Neural cell (in vitro differentiated cells): ENCODE measurements at regions not wholly inside any gene's neighbourhood (a gene's known extent, or its start where the extent isn't known, plus 50 kb on each side); places are given as distances from the start of the nearest gene placed in this dataset.

Experiments
- H2AFZ ChIP-seq: fragments of 200-600, 300-800 bp; sonication (generic), shearing (Covaris generic); 2 replicates; pipeline ENCODE4 v1.6.0; 2014; ENCODE audit warnings: low read depth, mild to moderate bottlenecking, antibody characterized with exemption, low read length, moderate library complexity
- H3F3A ChIP-seq: fragments of 200-600 bp; shearing (Covaris generic); 2 replicates; pipeline ENCODE4 v1.6.1; 2016; ENCODE audit warnings: mild to moderate bottlenecking, moderate library complexity, mixed read lengths, antibody characterized with exemption, low read length; ENCODE audit not compliant: insufficient read depth, poor library complexity, severe bottlenecking
- H3K27ac ChIP-seq: fragments of 200-600, 300-800 bp; sonication (generic), shearing (Covaris generic); 2 replicates; pipeline ENCODE4 v1.5.1; 2014; ENCODE audit warnings: mild to moderate bottlenecking, low read length, moderate library complexity
- H3K27me3 ChIP-seq: fragments of 300-800, 200-600 bp; sonication (generic), shearing (Covaris generic); 2 replicates; pipeline ENCODE4 v1.6.0; 2014; ENCODE audit warnings: mild to moderate bottlenecking, low read depth, low read length, moderate library complexity; ENCODE audit not compliant: insufficient read depth
- H3K36me3 ChIP-seq: fragments of 300-800, 200-600 bp; sonication (generic), shearing (Covaris generic); 2 replicates; pipeline ENCODE4 v1.5.1; 2014; ENCODE audit warnings: mild to moderate bottlenecking, antibody characterized with exemption, low read length, moderate library complexity; ENCODE audit not compliant: insufficient read depth
- H3K4me2 ChIP-seq: fragments of 300-800, 200-600 bp; sonication (generic), shearing (Covaris generic); 2 replicates; pipeline ENCODE4 v1.6.0; 2014; ENCODE audit warnings: mild to moderate bottlenecking, low read length
- H3K4me3 ChIP-seq: fragments of 300-800, 200-600 bp; sonication (generic), shearing (Covaris generic); 2 replicates; pipeline ENCODE4 v1.5.1; 2014; ENCODE audit warnings: mild to moderate bottlenecking, low read length, moderate library complexity
- H3K79me2 ChIP-seq: fragments of 200-600 bp; shearing (Covaris generic); replicated peaks from 2 replicates; pipeline ENCODE4 v1.6.0; 2014; ENCODE audit warnings: mild to moderate bottlenecking, low read length, moderate library complexity; ENCODE audit not compliant: insufficient read depth
- H3K9ac ChIP-seq: fragments of 300-800, 200-600 bp; sonication (generic), shearing (Covaris generic); 2 replicates; pipeline ENCODE4 v1.6.1; 2016; ENCODE audit warnings: mild to moderate bottlenecking, low read length, mixed read lengths
- H3K9me2 ChIP-seq: fragments of 200-600 bp; shearing (Covaris generic); 2 replicates; pipeline ENCODE4 v1.6.1; 2016; ENCODE audit warnings: mild to moderate bottlenecking, low read length, mixed read lengths; ENCODE audit not compliant: insufficient read depth
- H3K9me3 ChIP-seq: fragments of 200-600, 300-800 bp; sonication (generic), shearing (Covaris generic); 2 replicates; pipeline ENCODE4 v1.6.1; 2016; ENCODE audit warnings: mild to moderate bottlenecking, mixed run types, low read length, moderate library complexity, mixed read lengths
- H4K20me1 ChIP-seq: fragments of 200-600 bp; shearing (Covaris generic); 2 replicates; pipeline ENCODE4 v1.6.1; 2016; ENCODE audit warnings: mild to moderate bottlenecking, mixed run types; ENCODE audit not compliant: insufficient read depth
- CTCF ChIP-seq: fragments of 450-650 bp; IDR thresholded peaks from 2 replicates; pipeline ENCODE4 v1.5.1; 2014; ENCODE audit warnings: antibody characterized with exemption, mild to moderate bottlenecking, moderate library complexity; ENCODE audit not compliant: poor library complexity, severe bottlenecking
- EP300 ChIP-seq: fragments of 450-650 bp; conservative IDR thresholded peaks from 2 replicates; pipeline ENCODE4 v1.6.1; 2014; ENCODE audit warnings: antibody characterized with exemption, mild to moderate bottlenecking, moderate library complexity; ENCODE audit not compliant: poor library complexity, severe bottlenecking
- EZH2 ChIP-seq: fragments of 200-600, 300-800 bp; shearing (Covaris generic), sonication (generic); IDR thresholded peaks from 2 replicates; pipeline ENCODE4 v1.6.1; 2014; ENCODE audit warnings: antibody characterized with exemption, low read length, borderline replicate concordance, mild to moderate bottlenecking; ENCODE audit not compliant: insufficient read depth, poor library complexity, severe bottlenecking
- MXI1 ChIP-seq: fragments of 450-650 bp; conservative IDR thresholded peaks from 2 replicates; pipeline ENCODE4 v1.6.1; 2014; ENCODE audit warnings: antibody characterized with exemption, mild to moderate bottlenecking; ENCODE audit not compliant: poor library complexity, severe bottlenecking
- POLR2AphosphoS5 ChIP-seq: IDR thresholded peaks from 2 replicates; pipeline ENCODE4 v1.6.1; 2012
- RAD21 ChIP-seq: fragments of 450-650 bp; conservative IDR thresholded peaks from 2 replicates; pipeline ENCODE4 v1.6.1; 2014; ENCODE audit warnings: antibody characterized with exemption, mild to moderate bottlenecking, moderate library complexity
- SMC3 ChIP-seq: fragments of 450-650 bp; conservative IDR thresholded peaks from 2 replicates; pipeline ENCODE4 v1.6.1; 2014; ENCODE audit warnings: antibody characterized with exemption, mild to moderate bottlenecking, moderate library complexity; ENCODE audit not compliant: poor library complexity
- TAF1 ChIP-seq: IDR thresholded peaks from 2 replicates; pipeline ENCODE4 v1.6.1; 2012; ENCODE audit warnings: low read depth
- TF ChIP-seq, protein P1 (sequence below): IDR thresholded peaks from 2 replicates; pipeline ENCODE4 v1.6.1; 2012; ENCODE audit warnings: borderline replicate concordance

DNA sequence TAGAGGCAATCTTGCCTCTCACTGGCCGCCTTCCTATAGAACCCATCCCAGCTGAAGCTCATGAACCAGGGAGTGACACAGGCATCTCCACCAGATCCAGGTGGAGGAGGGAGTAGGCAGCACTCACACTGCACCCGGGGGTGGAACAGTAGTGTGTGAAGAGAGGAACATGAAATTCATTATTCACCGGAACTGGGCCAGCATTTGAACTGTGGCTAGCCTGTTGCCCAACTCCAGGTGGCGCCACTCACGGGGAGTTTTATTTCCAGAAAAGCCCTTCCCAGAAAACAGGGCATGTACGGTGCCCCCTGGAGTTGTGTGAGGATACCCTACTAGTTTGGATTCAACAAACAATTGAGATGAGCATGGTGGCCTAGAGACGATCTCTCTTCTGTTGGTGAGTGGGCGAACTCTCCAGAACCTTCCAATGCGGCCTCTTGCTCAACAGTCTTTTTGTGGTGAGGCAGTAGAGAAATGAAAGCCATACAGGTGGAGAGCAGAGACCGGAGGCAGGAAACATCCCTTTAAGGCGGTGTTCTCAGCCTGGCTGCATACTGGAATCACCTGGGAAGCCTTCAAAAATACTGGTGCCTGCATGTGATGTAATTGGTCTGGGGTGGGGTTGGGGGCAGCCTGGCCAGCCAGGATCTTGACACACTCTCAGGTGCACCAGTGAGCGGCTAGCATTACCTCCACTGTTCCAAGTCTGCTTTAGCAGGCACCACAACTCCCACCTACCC is 73.5 kb upstream of the NEDD4L start:
- no peaks in the 10 kb centered on the region for H4K20me1 ChIP-seq
- H3K9ac ChIP-seq, result no peak overlapping the region
- no peaks in the 10 kb centered on the region for H3F3A ChIP-seq
- no peaks in the 10 kb centered on the region for H3K79me2 ChIP-seq
- H2AFZ ChIP-seq, result no peak overlapping the region
- no peaks in the 10 kb centered on the region for H3K36me3 ChIP-seq
- no peak overlapping the region for H3K27ac ChIP-seq
- H3K4me3 ChIP-seq, result no peak overlapping the region
- no peaks in the 10 kb centered on the region for H3K27me3 ChIP-seq
- no peak overlapping the region for H3K4me2 ChIP-seq
- no peaks in the 10 kb centered on the region for H3K9me3 ChIP-seq
- no peaks in the 10 kb centered on the region for H3K9me2 ChIP-seq
- TF ChIP-seq TAF1, result no peak
- no peak for TF ChIP-seq SMC3

DNA sequence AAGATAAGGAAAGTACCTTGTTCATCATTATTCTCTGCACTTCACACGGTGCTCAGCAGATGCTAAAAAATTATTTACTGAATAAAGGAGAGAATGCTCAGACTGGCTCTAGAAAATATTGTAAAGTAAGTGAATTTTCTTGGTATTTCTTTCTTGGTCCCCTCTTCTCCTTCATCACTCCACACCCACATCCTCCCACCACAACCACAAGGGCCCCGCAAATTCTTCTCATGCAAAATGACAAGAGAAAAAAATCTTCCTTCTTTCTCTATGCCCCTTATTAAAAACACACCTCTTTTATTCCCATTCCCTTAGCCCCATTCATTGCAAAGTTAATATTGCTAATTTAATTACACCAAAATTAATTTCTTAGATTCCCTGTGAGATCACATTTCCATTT is 74.2 kb upstream of the NEDD4L start:
- no peak for TF ChIP-seq POLR2AphosphoS5
- TF ChIP-seq, protein P1, sequence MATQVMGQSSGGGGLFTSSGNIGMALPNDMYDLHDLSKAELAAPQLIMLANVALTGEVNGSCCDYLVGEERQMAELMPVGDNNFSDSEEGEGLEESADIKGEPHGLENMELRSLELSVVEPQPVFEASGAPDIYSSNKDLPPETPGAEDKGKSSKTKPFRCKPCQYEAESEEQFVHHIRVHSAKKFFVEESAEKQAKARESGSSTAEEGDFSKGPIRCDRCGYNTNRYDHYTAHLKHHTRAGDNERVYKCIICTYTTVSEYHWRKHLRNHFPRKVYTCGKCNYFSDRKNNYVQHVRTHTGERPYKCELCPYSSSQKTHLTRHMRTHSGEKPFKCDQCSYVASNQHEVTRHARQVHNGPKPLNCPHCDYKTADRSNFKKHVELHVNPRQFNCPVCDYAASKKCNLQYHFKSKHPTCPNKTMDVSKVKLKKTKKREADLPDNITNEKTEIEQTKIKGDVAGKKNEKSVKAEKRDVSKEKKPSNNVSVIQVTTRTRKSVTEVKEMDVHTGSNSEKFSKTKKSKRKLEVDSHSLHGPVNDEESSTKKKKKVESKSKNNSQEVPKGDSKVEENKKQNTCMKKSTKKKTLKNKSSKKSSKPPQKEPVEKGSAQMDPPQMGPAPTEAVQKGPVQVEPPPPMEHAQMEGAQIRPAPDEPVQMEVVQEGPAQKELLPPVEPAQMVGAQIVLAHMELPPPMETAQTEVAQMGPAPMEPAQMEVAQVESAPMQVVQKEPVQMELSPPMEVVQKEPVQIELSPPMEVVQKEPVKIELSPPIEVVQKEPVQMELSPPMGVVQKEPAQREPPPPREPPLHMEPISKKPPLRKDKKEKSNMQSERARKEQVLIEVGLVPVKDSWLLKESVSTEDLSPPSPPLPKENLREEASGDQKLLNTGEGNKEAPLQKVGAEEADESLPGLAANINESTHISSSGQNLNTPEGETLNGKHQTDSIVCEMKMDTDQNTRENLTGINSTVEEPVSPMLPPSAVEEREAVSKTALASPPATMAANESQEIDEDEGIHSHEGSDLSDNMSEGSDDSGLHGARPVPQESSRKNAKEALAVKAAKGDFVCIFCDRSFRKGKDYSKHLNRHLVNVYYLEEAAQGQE, result no peak
- no peak for TF ChIP-seq CTCF
- TF ChIP-seq EZH2, result no peak
- no peak for TF ChIP-seq TAF1
- TF ChIP-seq SMC3, result no peak
- TF ChIP-seq EP300, result no peak
- TF ChIP-seq RAD21, result no peak
- TF ChIP-seq MXI1, result no peak
- Histone ChIP-seq H3K36me3 (no peaks in the 10 kb centered on the region), H3K9me3 (no peaks in the 10 kb centered on the region), H3K9ac (no peak overlapping the region), H3F3A (no peaks in the 10 kb centered on the region), H3K79me2 (no peaks in the 10 kb centered on the region), H3K4me3 (no peak overlapping the region), H4K20me1 (no peaks in the 10 kb centered on the region), H3K4me2 (no peak overlapping the region), H3K27me3 (no peaks in the 10 kb centered on the region), H3K9me2 (no peaks in the 10 kb centered on the region), H2AFZ (no peak overlapping the region), H3K27ac (no peak overlapping the region)
